VCaP (cell line): ENCODE measurements at regions not wholly inside any gene's neighbourhood (a gene's known extent, or its start where the extent isn't known, plus 50 kb on each side); places are given as distances from the start of the nearest gene placed in this dataset.

Source experiments
- H3K27ac ChIP-seq: fragments of 450-650 bp; 2 replicates; pipeline ENCODE4 v1.5.1; 2017
- TF ChIP-seq, protein P1 (sequence below): fragments of 450-650 bp; conservative IDR thresholded peaks from 2 replicates; pipeline ENCODE4 v1.5.1; 2017; ENCODE audit warnings: mild to moderate bottlenecking, moderate library complexity

DNA sequence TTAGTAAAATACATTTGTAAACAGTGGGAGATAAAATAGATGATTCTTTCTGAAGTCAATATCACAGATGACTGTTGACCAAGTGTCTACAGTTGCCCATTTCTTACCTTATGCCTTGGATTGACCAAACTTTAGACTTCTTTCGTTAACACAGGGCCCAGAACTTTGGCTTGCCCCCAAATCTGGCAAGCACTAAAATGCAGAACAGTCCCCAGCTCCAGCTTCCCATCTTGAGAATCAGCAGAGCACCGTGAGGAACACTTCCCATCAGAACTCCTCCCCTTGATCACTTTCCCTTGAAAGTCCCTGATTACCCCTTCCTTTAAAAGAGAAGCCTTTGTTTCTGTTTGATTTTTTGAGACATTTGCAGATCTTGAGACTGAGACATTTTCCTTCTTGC is 1039.9 kb downstream of the TLE1 start:
- TF ChIP-seq, protein P1, sequence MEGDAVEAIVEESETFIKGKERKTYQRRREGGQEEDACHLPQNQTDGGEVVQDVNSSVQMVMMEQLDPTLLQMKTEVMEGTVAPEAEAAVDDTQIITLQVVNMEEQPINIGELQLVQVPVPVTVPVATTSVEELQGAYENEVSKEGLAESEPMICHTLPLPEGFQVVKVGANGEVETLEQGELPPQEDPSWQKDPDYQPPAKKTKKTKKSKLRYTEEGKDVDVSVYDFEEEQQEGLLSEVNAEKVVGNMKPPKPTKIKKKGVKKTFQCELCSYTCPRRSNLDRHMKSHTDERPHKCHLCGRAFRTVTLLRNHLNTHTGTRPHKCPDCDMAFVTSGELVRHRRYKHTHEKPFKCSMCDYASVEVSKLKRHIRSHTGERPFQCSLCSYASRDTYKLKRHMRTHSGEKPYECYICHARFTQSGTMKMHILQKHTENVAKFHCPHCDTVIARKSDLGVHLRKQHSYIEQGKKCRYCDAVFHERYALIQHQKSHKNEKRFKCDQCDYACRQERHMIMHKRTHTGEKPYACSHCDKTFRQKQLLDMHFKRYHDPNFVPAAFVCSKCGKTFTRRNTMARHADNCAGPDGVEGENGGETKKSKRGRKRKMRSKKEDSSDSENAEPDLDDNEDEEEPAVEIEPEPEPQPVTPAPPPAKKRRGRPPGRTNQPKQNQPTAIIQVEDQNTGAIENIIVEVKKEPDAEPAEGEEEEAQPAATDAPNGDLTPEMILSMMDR, result no peak
- H3K27ac ChIP-seq, result no peak overlapping the region

DNA sequence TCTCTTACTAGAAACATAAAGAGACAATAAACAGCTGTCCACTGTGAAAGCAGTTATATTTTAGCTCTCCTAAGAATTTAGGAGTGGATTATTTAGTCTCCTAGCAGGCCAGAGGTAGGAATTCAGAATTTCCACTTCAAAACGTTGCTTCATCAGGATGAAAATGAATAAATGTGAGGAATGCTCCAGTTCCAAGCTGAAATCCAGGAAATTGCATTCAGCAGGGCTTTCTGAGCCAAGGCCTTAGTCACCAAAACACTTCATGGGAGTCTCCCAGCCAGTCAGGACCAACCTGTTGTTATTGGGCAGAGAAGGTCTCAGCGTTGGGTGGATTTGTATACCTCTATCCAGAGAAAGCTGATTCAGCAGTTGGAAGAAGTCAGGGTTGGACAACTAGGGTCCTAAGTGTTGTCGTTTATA is 1040.3 kb downstream of the TLE1 start:
- TF ChIP-seq, protein P1, result no peak
- H3K27ac ChIP-seq, result no peak overlapping the region

DNA sequence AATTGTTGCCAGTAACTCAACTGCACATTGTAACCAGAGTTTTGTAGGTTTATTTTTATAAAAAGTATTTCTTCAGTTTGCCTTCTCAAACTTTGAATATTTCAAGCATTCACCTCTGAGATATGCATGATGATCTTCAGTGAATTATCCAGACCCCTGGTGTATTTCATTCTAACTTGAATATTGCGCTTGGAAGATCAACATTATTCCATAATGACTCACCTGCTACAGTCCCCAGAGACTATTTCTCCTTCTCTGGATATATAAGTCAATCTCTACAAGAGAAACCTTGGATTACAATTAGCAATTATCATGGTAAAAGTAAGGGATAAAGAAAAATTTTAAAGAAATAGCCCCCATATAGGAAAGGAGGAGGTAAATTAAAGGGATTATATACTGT is 1041.0 kb downstream of the TLE1 start:
- no peak overlapping the region for H3K27ac ChIP-seq
- TF ChIP-seq, protein P1, result no peak

DNA sequence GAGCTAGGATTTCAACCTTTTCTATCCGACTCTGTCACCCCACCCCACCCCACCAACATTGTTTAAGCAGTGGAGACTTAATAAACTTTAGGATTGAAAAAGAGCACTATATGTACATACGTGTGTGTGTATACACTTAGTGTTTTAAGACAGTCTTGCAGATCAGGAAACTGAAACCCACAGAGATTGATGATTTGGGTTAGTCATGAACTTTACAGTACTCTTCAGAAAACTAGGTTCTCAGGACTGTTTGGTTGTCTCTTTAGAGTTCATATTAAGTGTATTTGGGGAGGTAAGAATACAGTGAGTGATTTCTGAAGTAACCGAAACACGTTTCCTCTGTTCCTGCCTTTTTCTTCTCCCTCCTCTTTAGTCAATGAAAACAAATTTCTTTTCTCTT is 1043.1 kb downstream of the TLE1 start:
- H3K27ac ChIP-seq, result no peak overlapping the region
- TF ChIP-seq, protein P1, result no peak

DNA sequence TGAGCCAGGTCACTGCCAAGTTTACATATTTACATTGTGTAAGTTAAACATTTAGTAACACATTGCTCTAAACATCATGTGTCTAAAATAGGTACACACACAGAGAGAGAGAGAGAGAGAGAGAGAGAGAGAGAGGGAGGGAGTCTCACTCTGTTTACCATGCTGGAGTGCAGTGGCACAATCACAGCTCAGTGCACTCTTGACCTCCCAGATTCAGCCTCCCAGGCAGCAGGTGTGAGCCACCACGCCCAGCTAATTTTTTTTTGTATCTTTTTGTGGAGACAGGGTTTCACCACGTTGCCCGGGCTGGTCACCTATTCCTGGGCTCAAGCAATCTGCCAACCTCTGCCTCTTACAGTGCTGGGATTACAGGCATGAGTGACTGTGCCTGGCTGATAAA is 1045.3 kb downstream of the TLE1 start:
- H3K27ac ChIP-seq, result no peak overlapping the region; the same call in 1 of the 2 replicates
- TF ChIP-seq, protein P1, result no peak

DNA sequence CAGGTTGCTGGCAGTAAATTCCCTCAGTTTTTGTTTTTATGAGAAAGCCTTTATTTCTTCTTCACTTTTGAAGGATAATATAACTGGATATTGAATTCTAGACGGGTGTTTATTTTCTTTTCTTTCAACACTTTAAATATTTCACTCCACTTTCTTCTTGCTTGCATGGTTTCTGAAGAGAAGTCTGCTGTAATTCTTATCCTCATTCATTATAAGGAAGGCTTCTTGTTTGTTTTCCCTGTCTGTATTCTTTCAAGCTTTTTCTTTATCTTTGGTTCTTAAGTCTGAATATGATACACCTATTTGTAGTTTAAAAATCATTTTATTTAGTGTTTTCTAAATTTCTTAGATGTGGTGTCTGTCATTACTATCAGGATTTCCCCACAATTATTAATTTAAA is 1054.3 kb downstream of the TLE1 start:
- H3K27ac ChIP-seq, result no peak overlapping the region
- TF ChIP-seq, protein P1, result no peak

DNA sequence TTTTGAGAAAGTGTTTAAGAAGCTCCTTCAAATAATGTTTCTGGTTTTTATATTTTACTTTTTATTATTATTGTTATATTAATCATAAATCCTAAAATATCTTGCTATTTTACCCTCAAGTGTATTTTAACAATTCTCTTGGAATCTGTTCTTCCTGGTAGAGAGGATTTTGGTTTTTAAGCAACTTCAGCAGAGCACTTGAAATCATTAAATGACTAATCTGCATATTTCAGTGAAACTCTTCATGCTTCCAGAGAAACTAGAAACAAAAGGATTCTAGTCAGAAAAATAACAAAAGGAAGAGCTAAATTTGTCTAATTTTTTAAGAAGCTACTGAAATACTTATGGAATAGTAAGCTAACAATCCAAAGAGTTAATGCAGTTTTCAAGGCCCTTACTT is 1057.3 kb downstream of the TLE1 start:
- TF ChIP-seq, protein P1, result no peak
- no peak overlapping the region for H3K27ac ChIP-seq

DNA sequence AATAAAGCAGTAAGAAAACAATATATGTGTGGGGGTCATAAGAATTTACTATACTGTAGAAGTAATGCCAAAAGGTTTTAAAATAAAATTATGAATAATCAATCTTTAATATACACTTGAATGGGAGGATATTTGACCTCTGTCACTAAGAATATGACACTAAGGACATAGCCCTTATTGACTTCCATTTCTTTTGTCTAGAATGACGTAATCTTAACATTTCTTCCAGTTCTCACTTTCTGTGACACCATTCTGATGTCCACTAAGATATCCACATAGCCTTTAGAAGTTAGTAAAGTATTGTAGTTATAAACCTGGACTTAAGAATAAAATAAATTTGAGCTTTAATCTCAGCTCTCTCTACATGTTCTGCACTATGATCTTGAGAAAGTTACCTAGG is 1050.7 kb downstream of the TLE4 start:
- TF ChIP-seq, protein P1, result no peak

More for the DNA sequence above, 1050.7 kb downstream of the TLE4 start:
- H3K27ac ChIP-seq, result no peak overlapping the region
